ENCODE measurements at regions not wholly inside any gene's neighbourhood (a gene's known extent, or its start where the extent isn't known, plus 50 kb on each side); places are given as distances from the start of the nearest gene placed in this dataset.

GRCh38 chrX:50980251-50980650, 69.7 kb downstream of the BMP15 start:
- intact Hi-C loops (cut with micrococcal nuclease) (loop anchor here (10.0 kb wide), 1 partner anchor 285 kb away; no protein-coding TSS in a partner anchor), in situ Hi-C loops (cut with MboI) (no loop called here)
- Histone ChIP-seq H3K79me2 (ENCODE audit: control insufficient read depth, insufficient read depth, low read length) (no peaks in the 10 kb centered on the region), H3K9me1 (ENCODE audit: control insufficient read depth, insufficient read depth, low read length) (no peaks in the 10 kb centered on the region), H3K27ac (ENCODE audit: extremely low read depth, low read depth, low read length) (no peak overlapping the region), H3K36me3 (ENCODE audit: control insufficient read depth, insufficient read depth, low read length) (no peaks in the 10 kb centered on the region), H3K9me3 (replicated peaks; ENCODE audit: control insufficient read depth, insufficient read depth, low read depth, low read length) (no peaks in the 10 kb centered on the region), H3K4me1 (replicated peaks in 1 of 2; ENCODE audit: control insufficient read depth in 2 of 2, insufficient read depth in 2 of 2, low read length in 2 of 2) (no peaks in the 10 kb centered on the region), H3K27me3 (ENCODE audit: control insufficient read depth in 2 of 2, insufficient read depth in 2 of 2, low read length in 2 of 2) (no peaks in the 10 kb centered on the region), H3K4me2 (ENCODE audit: insufficient read depth, low read length) (no peak overlapping the region), H2AFZ (ENCODE audit: low read depth, low read length) (no peak overlapping the region), H3K9ac (ENCODE audit: insufficient read depth in 1 of 2, low read depth in 2 of 2, low read length in 2 of 2) (no peak overlapping the region), H4K20me1 (replicated peaks; ENCODE audit: control insufficient read depth, insufficient read depth, low read length) (no peaks in the 10 kb centered on the region), H3K4me3 (no peak overlapping the region)
- DNase-seq (ENCODE audit: extremely low read depth in 1 of 4, low spot score in 3 of 4) (no peak), FAIRE-seq (no peak), ATAC-seq (no peak)
- TF ChIP-seq ZSCAN29 (IDR thresholded peaks at IDR 0.05) (no peak), ZKSCAN3 (CRISPR knock-in tag; IDR thresholded peaks at IDR 0.05) (no peak), ZBTB43 (CRISPR knock-in tag; IDR thresholded peaks at IDR 0.05) (no peak), ZNF740 (CRISPR knock-in tag; IDR thresholded peaks at IDR 0.05) (no peak), ZNF740 (tag; IDR thresholded peaks at IDR 0.05) (no peak), POU5F1 (IDR thresholded peaks at IDR 0.05; ENCODE audit: borderline replicate concordance, low read depth, low read length, partially characterized antibody) (no peak)
- WGBS (ENCODE audit: insufficient coverage, low coverage, missing lambda C conversion rate): 0% methylated on average over 3 of the region's 3 CpGs
- ChIA-PET CTCF (ENCODE audit: low intra/inter-chr PET ratio) (no interaction called here), POLR2A (interaction anchor here (0.6 kb wide), 1 partner anchor 233 kb away, joined by 3 read pairs; no protein-coding TSS in a partner anchor)
- no TSS peak for BruUV-seq (replicated peaks)
